ENCODE measurements at regions not wholly inside any gene's neighbourhood (a gene's known extent, or its start where the extent isn't known, plus 50 kb on each side); places are given as distances from the start of the nearest gene placed in this dataset.

DNA sequence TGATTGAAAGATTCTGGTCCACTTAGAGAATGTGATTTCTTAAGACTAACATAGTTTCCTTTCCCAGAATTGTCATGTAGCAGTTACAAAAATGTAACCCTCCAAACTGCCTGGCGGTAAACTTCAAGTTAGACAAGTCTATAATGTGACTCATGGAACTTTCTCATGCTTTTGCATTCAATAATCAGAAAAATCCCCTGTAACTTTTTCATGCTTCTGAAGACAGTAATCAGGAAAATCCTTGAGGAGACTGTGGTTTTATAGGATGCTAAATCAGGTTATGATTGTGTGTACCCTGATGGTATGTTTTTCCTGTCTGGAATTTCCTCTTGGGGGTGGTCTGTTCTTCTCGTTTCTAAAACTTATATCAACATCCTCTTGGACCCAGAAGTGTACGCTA is 74.0 kb upstream of the RARB start:
- 83% methylated on average over 1 of the region's 3 CpGs for WGBS (ENCODE audit: insufficient coverage)
- CTCF ChIA-PET, result no interaction called here
- Histone ChIP-seq H3K27me3 (replicated peaks in 2 of 5; ENCODE audit: control insufficient read depth in 4 of 5, insufficient read depth in 5 of 5, low read length in 4 of 5) (no peaks in the 10 kb centered on the region), H3K4me1 (ENCODE audit: control extremely low read depth in 1 of 4, control insufficient read depth in 4 of 4, insufficient read depth in 4 of 4, low read length in 3 of 4) (no peaks in the 10 kb centered on the region), H3K9me3 (ENCODE audit: control extremely low read depth in 1 of 5, control insufficient read depth in 4 of 5, insufficient read depth in 2 of 5, low read depth in 1 of 5, low read length in 4 of 5) (no peaks in the 10 kb centered on the region), H3K27ac (ENCODE audit: insufficient read depth in 1 of 2, low read depth in 1 of 2, low read length in 2 of 2, poor library complexity in 1 of 2, severe bottlenecking in 2 of 2) (no peak overlapping the region), H3K36me3 (ENCODE audit: control insufficient read depth in 4 of 4, insufficient read depth in 4 of 4, low read length in 3 of 4) (no peaks in the 10 kb centered on the region), H3K4me3 (ENCODE audit: control insufficient read depth in 1 of 7, extremely low read depth in 1 of 7, insufficient read depth in 4 of 7, low read depth in 2 of 7, low read length in 6 of 7) (no peak overlapping the region)
- POLR2A ChIA-PET, result no interaction called here
- no peak for DNase-seq

DNA sequence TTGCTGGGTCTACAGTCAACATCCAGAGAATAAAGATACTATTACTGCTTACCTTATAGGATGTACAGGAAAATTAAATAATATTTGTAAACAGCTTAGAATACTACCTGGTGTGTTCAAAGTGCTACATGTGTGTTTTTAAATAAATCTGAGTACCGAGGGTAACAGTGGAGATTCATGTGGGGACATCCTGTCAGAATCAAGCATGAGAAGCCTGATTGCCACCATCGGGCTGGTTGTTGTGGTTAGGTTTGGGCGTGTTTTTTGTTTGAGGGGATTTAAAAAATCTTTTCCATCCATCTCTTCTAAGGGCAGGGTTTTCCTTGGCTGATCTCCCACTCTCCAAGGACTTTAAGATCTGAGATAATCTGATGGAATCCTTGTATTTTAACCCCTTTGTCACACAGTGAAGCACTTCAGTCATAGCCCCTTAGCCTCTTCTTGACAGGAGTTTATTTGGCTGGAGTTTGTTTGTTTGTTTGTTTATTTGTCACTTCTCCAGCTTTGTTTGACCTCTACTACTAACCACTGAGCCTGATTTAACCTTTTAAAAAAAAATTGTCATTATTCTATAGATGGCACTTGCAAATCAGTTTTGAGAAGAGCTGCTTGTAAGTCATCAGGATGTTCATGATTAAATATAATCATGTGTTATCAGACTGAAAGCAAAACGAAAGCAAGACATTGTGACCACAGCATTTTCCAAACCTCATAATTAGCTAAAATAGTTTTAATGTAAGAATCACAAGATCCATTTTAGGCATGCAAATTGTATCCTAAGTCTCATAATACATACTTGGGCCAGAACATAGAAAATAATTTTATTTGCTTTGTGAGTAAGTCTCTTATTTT is 72.8 kb upstream of the RARB start:
- H3K4me3 ChIP-seq (ENCODE audit: control insufficient read depth in 1 of 7, extremely low read depth in 1 of 7, insufficient read depth in 4 of 7, low read depth in 2 of 7, low read length in 6 of 7), result no peak overlapping the region
- no peaks in the 10 kb centered on the region for H3K9me3 ChIP-seq (ENCODE audit: control extremely low read depth in 1 of 5, control insufficient read depth in 4 of 5, insufficient read depth in 2 of 5, low read depth in 1 of 5, low read length in 4 of 5)
- no peak for DNase-seq
- H3K27me3 ChIP-seq (replicated peaks in 2 of 5; ENCODE audit: control insufficient read depth in 4 of 5, insufficient read depth in 5 of 5, low read length in 4 of 5), result no peaks in the 10 kb centered on the region
- no peak overlapping the region for H3K27ac ChIP-seq (ENCODE audit: insufficient read depth in 1 of 2, low read depth in 1 of 2, low read length in 2 of 2, poor library complexity in 1 of 2, severe bottlenecking in 2 of 2)
- H3K4me1 ChIP-seq (ENCODE audit: control extremely low read depth in 1 of 4, control insufficient read depth in 4 of 4, insufficient read depth in 4 of 4, low read length in 3 of 4), result no peaks in the 10 kb centered on the region
- ChIA-PET CTCF (interaction anchor here (0.7 kb wide), 1 partner anchor 31 kb away, joined by 3 read pairs; no protein-coding TSS in a partner anchor), POLR2A (no interaction called here)
- no peaks in the 10 kb centered on the region for H3K36me3 ChIP-seq (ENCODE audit: control insufficient read depth in 4 of 4, insufficient read depth in 4 of 4, low read length in 3 of 4)
- no CpG with 5 or more reads among the region's 4 CpGs for WGBS (ENCODE audit: insufficient coverage)

DNA sequence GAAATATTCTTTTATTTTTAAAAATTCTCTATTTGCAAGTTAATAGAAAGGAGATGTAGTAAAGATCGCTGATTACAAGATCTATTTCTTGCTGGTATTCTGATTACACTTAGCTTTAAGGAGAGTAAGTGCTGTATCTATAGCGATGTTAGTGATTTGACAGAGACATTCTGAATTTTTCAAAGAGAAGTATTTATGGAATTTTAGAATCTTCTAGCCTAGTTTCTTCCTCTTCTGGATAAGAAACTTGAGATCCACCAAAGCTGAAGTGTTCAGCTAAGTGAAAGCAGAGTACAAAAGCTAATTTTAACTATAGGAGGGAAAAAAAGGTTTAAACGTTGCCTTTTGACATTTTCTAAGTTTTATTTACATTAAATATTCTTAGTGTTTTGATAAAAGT is 72.1 kb upstream of the RARB start:
- no peak overlapping the region for H3K27ac ChIP-seq (ENCODE audit: insufficient read depth in 1 of 2, low read depth in 1 of 2, low read length in 2 of 2, poor library complexity in 1 of 2, severe bottlenecking in 2 of 2)

DNA sequence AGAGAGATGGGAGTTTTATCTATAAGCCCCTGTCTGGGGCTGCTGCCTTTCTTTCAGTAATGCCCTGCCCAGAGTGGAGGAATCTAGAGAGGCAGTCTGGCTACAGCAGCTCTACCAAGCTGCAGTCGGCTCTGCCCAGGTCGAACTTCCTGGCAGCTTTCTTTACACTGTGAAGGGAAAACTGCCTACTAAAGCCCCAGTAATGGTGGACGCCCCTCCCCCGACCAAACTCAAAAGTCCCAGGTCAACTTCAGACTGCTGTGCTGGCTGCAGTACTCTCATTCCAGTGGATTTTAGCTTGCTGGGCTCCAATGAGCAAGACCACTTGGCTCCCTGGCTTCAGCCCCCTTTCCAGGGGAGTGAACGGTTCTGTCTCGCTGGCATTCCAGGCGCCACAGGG is 65.9 kb upstream of the RARB start:
- H3K36me3 ChIP-seq (ENCODE audit: control insufficient read depth in 4 of 4, insufficient read depth in 4 of 4, low read length in 3 of 4), result no peaks in the 10 kb centered on the region
- H3K27ac ChIP-seq (ENCODE audit: insufficient read depth in 1 of 2, low read depth in 1 of 2, low read length in 2 of 2, poor library complexity in 1 of 2, severe bottlenecking in 2 of 2), result no peak overlapping the region
- 91% methylated on average over 7 of the region's 7 CpGs for WGBS (ENCODE audit: insufficient coverage)
- no peaks in the 10 kb centered on the region for H3K27me3 ChIP-seq (replicated peaks in 2 of 5; ENCODE audit: control insufficient read depth in 4 of 5, insufficient read depth in 5 of 5, low read length in 4 of 5)
- POLR2A ChIA-PET, result no interaction called here
- no peak for DNase-seq
- CTCF ChIA-PET, result no interaction called here
- no peaks in the 10 kb centered on the region for H3K9me3 ChIP-seq (ENCODE audit: control extremely low read depth in 1 of 5, control insufficient read depth in 4 of 5, insufficient read depth in 2 of 5, low read depth in 1 of 5, low read length in 4 of 5)
- no peak overlapping the region for H3K4me3 ChIP-seq (ENCODE audit: control insufficient read depth in 1 of 7, extremely low read depth in 1 of 7, insufficient read depth in 4 of 7, low read depth in 2 of 7, low read length in 6 of 7)
- H3K4me1 ChIP-seq (ENCODE audit: control extremely low read depth in 1 of 4, control insufficient read depth in 4 of 4, insufficient read depth in 4 of 4, low read length in 3 of 4), result no peaks in the 10 kb centered on the region

More for the DNA sequence above, 72.1 kb upstream of the RARB start:
- CTCF ChIA-PET, result interaction anchor here (0.7 kb wide), 1 partner anchor 30 kb away, joined by 3 read pairs; no protein-coding TSS in a partner anchor
- H3K9me3 ChIP-seq (ENCODE audit: control extremely low read depth in 1 of 5, control insufficient read depth in 4 of 5, insufficient read depth in 2 of 5, low read depth in 1 of 5, low read length in 4 of 5), result no peaks in the 10 kb centered on the region
- no peak overlapping the region for H3K4me3 ChIP-seq (ENCODE audit: control insufficient read depth in 1 of 7, extremely low read depth in 1 of 7, insufficient read depth in 4 of 7, low read depth in 2 of 7, low read length in 6 of 7)
- DNase-seq, result no peak
- H3K4me1 ChIP-seq (ENCODE audit: control extremely low read depth in 1 of 4, control insufficient read depth in 4 of 4, insufficient read depth in 4 of 4, low read length in 3 of 4), result no peaks in the 10 kb centered on the region
- H3K36me3 ChIP-seq (ENCODE audit: control insufficient read depth in 4 of 4, insufficient read depth in 4 of 4, low read length in 3 of 4), result no peaks in the 10 kb centered on the region
- POLR2A ChIA-PET, result no interaction called here
- WGBS (ENCODE audit: insufficient coverage), result 80% methylated on average over 1 of the region's 3 CpGs
- no peaks in the 10 kb centered on the region for H3K27me3 ChIP-seq (replicated peaks in 2 of 5; ENCODE audit: control insufficient read depth in 4 of 5, insufficient read depth in 5 of 5, low read length in 4 of 5)

DNA sequence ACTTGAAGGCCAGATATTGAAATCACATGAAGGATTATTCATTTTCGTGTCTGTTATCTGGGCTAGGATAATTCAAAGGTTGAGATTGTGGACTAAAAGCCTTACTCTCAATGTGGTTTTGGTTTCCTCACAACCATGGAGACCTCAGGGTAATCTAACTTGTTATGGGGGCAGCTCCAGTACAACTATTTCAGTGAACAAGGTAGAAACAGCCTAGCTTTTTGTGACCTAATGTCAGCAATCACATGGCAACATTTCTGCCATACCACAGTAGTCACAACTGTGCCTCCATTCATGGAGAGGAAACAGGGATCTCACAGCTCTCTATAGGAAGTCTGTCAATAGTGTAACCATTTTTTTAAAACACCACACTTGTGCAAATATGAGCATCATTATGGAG is 62.4 kb upstream of the RARB start:
- Histone ChIP-seq H3K4me1 (ENCODE audit: control extremely low read depth in 1 of 4, control insufficient read depth in 4 of 4, insufficient read depth in 4 of 4, low read length in 3 of 4) (no peaks in the 10 kb centered on the region), H3K27me3 (replicated peaks in 2 of 5; ENCODE audit: control insufficient read depth in 4 of 5, insufficient read depth in 5 of 5, low read length in 4 of 5) (no peaks in the 10 kb centered on the region), H3K4me3 (ENCODE audit: control insufficient read depth in 1 of 7, extremely low read depth in 1 of 7, insufficient read depth in 4 of 7, low read depth in 2 of 7, low read length in 6 of 7) (no peak overlapping the region), H3K36me3 (ENCODE audit: control insufficient read depth in 4 of 4, insufficient read depth in 4 of 4, low read length in 3 of 4) (no peaks in the 10 kb centered on the region), H3K27ac (ENCODE audit: insufficient read depth in 1 of 2, low read depth in 1 of 2, low read length in 2 of 2, poor library complexity in 1 of 2, severe bottlenecking in 2 of 2) (no peak overlapping the region), H3K9me3 (ENCODE audit: control extremely low read depth in 1 of 5, control insufficient read depth in 4 of 5, insufficient read depth in 2 of 5, low read depth in 1 of 5, low read length in 4 of 5) (no peaks in the 10 kb centered on the region)
- no peak for DNase-seq
- whole genome bisulfite sequencing (ENCODE audit: insufficient coverage), result 92% methylated on average over 1 of the region's 1 CpG
- ChIA-PET POLR2A (no interaction called here), CTCF (no interaction called here)

DNA sequence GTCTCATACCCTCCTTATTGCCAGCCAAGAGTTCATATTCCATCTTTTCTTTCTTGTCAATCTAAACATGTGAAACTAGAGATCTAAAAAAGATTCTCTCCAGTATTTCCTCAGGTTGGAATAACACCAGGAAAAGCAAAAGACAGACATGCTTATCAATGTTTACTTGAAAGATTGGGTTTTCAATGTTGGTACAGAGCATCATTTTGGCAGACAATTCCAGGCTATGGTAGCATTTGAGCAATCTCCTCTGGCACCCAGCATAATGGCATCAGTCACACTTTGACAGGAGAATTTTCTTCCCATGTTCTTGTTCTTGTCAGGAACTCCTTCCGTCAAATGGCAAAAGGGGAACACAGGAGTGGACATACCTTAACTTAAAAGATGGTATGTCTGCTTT is 61.0 kb upstream of the RARB start:
- no peaks in the 10 kb centered on the region for H3K9me3 ChIP-seq (ENCODE audit: control extremely low read depth in 1 of 5, control insufficient read depth in 4 of 5, insufficient read depth in 2 of 5, low read depth in 1 of 5, low read length in 4 of 5)
- 100% methylated on average over 1 of the region's 1 CpG for WGBS (ENCODE audit: insufficient coverage)
- no peak overlapping the region for H3K27ac ChIP-seq (ENCODE audit: insufficient read depth in 1 of 2, low read depth in 1 of 2, low read length in 2 of 2, poor library complexity in 1 of 2, severe bottlenecking in 2 of 2)
- CTCF ChIA-PET, result no interaction called here
- POLR2A ChIA-PET, result no interaction called here
- H3K27me3 ChIP-seq (replicated peaks in 2 of 5; ENCODE audit: control insufficient read depth in 4 of 5, insufficient read depth in 5 of 5, low read length in 4 of 5), result no peaks in the 10 kb centered on the region
- no peaks in the 10 kb centered on the region for H3K36me3 ChIP-seq (ENCODE audit: control insufficient read depth in 4 of 4, insufficient read depth in 4 of 4, low read length in 3 of 4)
- H3K4me1 ChIP-seq (ENCODE audit: control extremely low read depth in 1 of 4, control insufficient read depth in 4 of 4, insufficient read depth in 4 of 4, low read length in 3 of 4), result no peaks in the 10 kb centered on the region
- DNase-seq, result no peak
- no peak overlapping the region for H3K4me3 ChIP-seq (ENCODE audit: control insufficient read depth in 1 of 7, extremely low read depth in 1 of 7, insufficient read depth in 4 of 7, low read depth in 2 of 7, low read length in 6 of 7)

DNA sequence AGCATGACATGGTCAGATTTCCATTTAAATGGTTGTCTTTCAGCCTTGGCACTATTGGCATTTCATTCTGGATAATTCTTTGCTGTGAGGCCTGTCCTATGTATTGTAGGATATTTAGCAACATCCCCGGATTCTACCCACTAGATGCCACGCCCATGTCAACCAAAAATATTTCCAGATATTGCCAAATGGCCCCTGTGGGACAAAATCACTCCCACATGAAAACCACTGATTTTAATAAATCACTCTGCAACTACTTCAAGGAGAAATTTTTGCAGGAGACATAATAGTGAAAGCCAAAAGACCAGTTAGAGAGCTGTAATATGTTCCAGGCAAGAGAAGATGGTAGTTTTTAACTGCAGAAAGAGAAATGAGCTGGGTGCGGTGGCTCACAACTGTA is 55.9 kb upstream of the RARB start:
- ChIA-PET CTCF (no interaction called here), POLR2A (no interaction called here)
- Histone ChIP-seq H3K36me3 (ENCODE audit: control insufficient read depth in 4 of 4, insufficient read depth in 4 of 4, low read length in 3 of 4) (no peaks in the 10 kb centered on the region), H3K27me3 (replicated peaks in 2 of 5; ENCODE audit: control insufficient read depth in 4 of 5, insufficient read depth in 5 of 5, low read length in 4 of 5) (peaks cover 0 to 3% (median 0%) of the 10 kb centered on the region in 5 experiments), H3K4me3 (ENCODE audit: control insufficient read depth in 1 of 7, extremely low read depth in 1 of 7, insufficient read depth in 4 of 7, low read depth in 2 of 7, low read length in 6 of 7) (no peak overlapping the region), H3K4me1 (ENCODE audit: control extremely low read depth in 1 of 4, control insufficient read depth in 4 of 4, insufficient read depth in 4 of 4, low read length in 3 of 4) (no peaks in the 10 kb centered on the region), H3K9me3 (ENCODE audit: control extremely low read depth in 1 of 5, control insufficient read depth in 4 of 5, insufficient read depth in 2 of 5, low read depth in 1 of 5, low read length in 4 of 5) (no peaks in the 10 kb centered on the region), H3K27ac (ENCODE audit: insufficient read depth in 1 of 2, low read depth in 1 of 2, low read length in 2 of 2, poor library complexity in 1 of 2, severe bottlenecking in 2 of 2) (no peak overlapping the region)
- 100% methylated on average over 1 of the region's 3 CpGs for WGBS (ENCODE audit: insufficient coverage)
- no peak for DNase-seq
